ENCODE measurements at regions not wholly inside any gene's neighbourhood (a gene's known extent, or its start where the extent isn't known, plus 50 kb on each side); places are given as distances from the start of the nearest gene placed in this dataset.

DNA sequence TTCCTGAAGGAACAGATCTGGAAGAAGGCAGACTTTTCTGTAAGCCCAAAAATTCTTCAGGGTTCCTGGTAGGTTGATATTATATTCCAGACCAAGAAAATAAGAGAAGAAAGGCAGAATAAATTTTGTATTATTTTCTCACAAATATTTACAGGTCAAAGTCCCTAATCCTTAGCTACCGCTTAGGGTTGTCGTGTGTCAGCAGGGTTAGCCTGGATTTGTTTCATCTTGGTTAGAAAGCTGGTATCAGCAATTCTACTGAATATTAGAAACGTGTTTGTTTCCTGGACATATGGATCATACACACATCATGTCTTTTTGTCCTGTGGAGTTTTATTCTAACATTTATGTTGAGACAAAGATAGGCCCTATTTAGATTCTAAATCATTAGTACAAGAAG is 232.9 kb upstream of the CXXC4 start:
- 97% methylated on average over 3 of the region's 3 CpGs for WGBS, 2 donors (ENCODE audit: low coverage in 1 of 2)
- no peak for ATAC-seq
- Histone ChIP-seq H3K4me1 (no peaks in the 10 kb centered on the region), H3K27me3 (no peaks in the 10 kb centered on the region), H3K4me3 (no peak overlapping the region), H3K9me3 (no peaks in the 10 kb centered on the region), H3K27ac (no peak overlapping the region), H3K36me3 (no peaks in the 10 kb centered on the region)
- TF ChIP-seq EP300 (IDR thresholded peaks at IDR 0.05), result no peak
- no peak for TF ChIP-seq POLR2AphosphoS5 (IDR thresholded peaks at IDR 0.05)

DNA sequence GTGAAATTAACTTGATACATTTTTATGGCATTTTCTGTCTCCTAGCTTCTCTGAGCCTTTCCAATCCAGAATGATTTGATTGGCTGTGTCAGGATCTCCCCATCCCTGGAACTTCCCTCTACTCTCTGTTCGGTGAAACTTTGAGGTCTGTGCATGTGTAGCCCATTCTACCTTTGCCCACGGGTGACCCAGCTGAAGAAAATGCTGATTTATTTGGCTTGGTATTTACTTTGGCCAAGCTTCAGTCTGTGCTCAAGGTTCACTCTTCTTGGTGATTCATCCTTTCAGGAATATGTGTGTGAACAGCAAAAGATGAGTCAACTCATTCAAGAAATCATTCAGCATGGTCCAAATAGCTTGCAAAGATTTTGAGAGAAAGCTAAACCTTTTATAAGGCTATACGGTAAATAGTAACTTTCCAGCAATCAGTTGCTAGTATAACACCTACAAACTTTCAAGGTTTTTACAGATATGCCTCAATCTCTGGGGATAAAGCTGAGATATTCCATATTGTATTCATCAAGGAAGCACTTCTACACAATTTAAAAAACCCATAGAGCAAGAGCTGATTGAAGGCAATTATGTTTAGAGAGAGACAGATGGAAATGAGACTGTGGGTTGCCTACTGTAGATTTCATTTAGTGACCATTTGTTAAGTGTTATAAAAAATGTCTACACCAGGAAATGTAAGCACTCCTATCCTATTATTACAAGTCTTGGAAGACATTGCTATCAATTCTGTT is 233.9 kb upstream of the CXXC4 start:
- no peak for ATAC-seq
- WGBS, 2 donors (ENCODE audit: low coverage in 1 of 2), result 53 to 67% methylated on average over 1 to 3 of the region's 3 CpGs

DNA sequence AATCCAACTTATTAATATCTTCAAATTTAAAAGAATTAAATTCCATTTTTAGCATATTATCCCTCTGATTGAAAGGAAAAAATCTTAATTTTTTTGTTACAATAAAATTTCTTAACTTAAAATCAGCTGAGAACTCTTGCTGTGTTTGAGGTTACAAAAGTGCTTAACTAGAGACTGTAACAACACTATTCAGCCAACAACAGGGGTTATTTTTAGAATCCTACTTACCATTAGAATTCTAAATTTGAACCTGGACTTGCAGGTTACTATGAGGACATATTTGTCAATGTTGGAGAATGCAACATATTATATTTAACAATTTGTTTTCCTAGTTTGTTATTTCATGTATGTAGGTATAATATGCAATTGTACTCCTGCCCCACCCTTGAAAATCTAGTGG is 238.1 kb upstream of the CXXC4 start:
- H3K36me3 ChIP-seq, result no peaks in the 10 kb centered on the region
- no peaks in the 10 kb centered on the region for H3K27me3 ChIP-seq
- H3K27ac ChIP-seq, result no peak overlapping the region
- ATAC-seq, result no peak
- no peak overlapping the region for H3K4me3 ChIP-seq
- peaks cover 0 to 15% (median 8%) of the 10 kb centered on the region in 3 donors for H3K4me1 ChIP-seq
- no peaks in the 10 kb centered on the region for H3K9me3 ChIP-seq
- no peak for TF ChIP-seq POLR2A (IDR thresholded peaks at IDR 0.05)
- no peak for TF ChIP-seq EP300 (IDR thresholded peaks at IDR 0.05)
- TF ChIP-seq, protein P1, sequence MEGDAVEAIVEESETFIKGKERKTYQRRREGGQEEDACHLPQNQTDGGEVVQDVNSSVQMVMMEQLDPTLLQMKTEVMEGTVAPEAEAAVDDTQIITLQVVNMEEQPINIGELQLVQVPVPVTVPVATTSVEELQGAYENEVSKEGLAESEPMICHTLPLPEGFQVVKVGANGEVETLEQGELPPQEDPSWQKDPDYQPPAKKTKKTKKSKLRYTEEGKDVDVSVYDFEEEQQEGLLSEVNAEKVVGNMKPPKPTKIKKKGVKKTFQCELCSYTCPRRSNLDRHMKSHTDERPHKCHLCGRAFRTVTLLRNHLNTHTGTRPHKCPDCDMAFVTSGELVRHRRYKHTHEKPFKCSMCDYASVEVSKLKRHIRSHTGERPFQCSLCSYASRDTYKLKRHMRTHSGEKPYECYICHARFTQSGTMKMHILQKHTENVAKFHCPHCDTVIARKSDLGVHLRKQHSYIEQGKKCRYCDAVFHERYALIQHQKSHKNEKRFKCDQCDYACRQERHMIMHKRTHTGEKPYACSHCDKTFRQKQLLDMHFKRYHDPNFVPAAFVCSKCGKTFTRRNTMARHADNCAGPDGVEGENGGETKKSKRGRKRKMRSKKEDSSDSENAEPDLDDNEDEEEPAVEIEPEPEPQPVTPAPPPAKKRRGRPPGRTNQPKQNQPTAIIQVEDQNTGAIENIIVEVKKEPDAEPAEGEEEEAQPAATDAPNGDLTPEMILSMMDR (IDR thresholded peaks at IDR 0.05), result no peak
- TF ChIP-seq POLR2AphosphoS5 (IDR thresholded peaks at IDR 0.05), result no peak

More for the DNA sequence above, 233.9 kb upstream of the CXXC4 start:
- no peaks in the 10 kb centered on the region for H3K36me3 ChIP-seq
- H3K4me1 ChIP-seq, result peaks cover 0 to 4% (median 0%) of the 10 kb centered on the region in 3 donors
- no peaks in the 10 kb centered on the region for H3K9me3 ChIP-seq
- no peaks in the 10 kb centered on the region for H3K27me3 ChIP-seq
- H3K4me3 ChIP-seq, result no peak overlapping the region
- TF ChIP-seq, protein P1 (IDR thresholded peaks at IDR 0.05), result no peak
- TF ChIP-seq POLR2AphosphoS5 (IDR thresholded peaks at IDR 0.05) (no peak), EP300 (IDR thresholded peaks at IDR 0.05) (no peak), POLR2A (IDR thresholded peaks at IDR 0.05) (no peak)
- no peak overlapping the region for H3K27ac ChIP-seq

DNA sequence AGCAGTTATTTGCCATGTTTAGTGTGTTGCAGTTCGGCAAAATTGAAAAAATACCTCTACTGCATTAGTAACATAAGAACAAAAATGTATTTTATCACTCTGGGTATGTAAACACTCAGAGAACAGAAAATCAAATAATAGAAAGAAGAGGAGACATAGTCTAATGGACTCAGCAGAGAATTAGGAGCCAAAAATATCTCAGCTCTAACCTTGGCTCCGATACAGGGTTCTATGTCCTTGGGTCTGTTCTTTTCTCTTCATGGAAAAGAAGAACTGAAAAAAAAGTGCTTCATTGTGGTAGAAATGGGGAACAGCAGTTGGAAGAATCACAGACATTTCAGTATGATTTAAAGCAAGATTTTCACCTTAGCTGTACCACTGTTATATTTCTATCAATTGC is 240.5 kb upstream of the CXXC4 start:
- 24 to 28% methylated on average over 2 of the region's 2 CpGs for WGBS, 2 donors (ENCODE audit: low coverage in 1 of 2)
- H3K27ac ChIP-seq, result peak overlapping the region in 2 of 4 donors; percentile 6 to 36

DNA sequence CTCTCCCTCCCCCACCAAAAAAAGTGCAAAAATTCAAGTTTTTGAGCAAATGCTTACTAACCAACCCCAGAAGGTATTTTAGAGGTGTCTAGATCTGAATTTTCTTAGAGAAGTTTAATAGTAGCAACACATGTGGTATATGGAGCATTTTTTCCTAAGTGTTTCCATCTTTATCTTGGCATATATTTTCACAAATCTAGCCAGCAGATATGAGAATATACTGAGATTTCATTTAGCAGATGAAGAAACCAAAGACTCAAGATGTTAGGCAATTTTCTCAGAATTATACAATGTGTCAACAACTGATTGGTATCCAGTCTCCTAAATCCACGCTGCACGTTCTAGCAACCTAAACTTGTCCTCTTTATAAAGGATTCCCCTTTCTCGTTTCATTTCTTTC is 245.5 kb upstream of the CXXC4 start:
- H3K36me3 ChIP-seq, result no peaks in the 10 kb centered on the region
- TF ChIP-seq POLR2AphosphoS5 (IDR thresholded peaks at IDR 0.05), result no peak
- no peak for TF ChIP-seq POLR2A (IDR thresholded peaks at IDR 0.05)
- TF ChIP-seq, protein P1 (IDR thresholded peaks at IDR 0.05), result no peak
- TF ChIP-seq EP300 (IDR thresholded peaks at IDR 0.05), result no peak
- no peak overlapping the region for H3K27ac ChIP-seq
- no peak overlapping the region for H3K4me3 ChIP-seq
- 66 to 78% methylated on average over 3 of the region's 3 CpGs for WGBS, 2 donors (ENCODE audit: low coverage in 1 of 2)
- ATAC-seq, result no peak
- H3K9me3 ChIP-seq, result no peaks in the 10 kb centered on the region
- no peaks in the 10 kb centered on the region for H3K27me3 ChIP-seq
- peaks cover 0 to 5% (median 4%) of the 10 kb centered on the region in 3 donors for H3K4me1 ChIP-seq

More for the DNA sequence above, 240.5 kb upstream of the CXXC4 start:
- no peak for ATAC-seq
- Histone ChIP-seq H3K4me3 (no peak overlapping the region), H3K4me1 (peaks cover 0 to 15% (median 8%) of the 10 kb centered on the region in 3 donors), H3K27me3 (no peaks in the 10 kb centered on the region), H3K9me3 (no peaks in the 10 kb centered on the region), H3K36me3 (no peaks in the 10 kb centered on the region)
- no peak for TF ChIP-seq EP300 (IDR thresholded peaks at IDR 0.05)
- TF ChIP-seq, protein P1 (IDR thresholded peaks at IDR 0.05), result peak in 2 of 4 experiments; percentile 14 to 17
- TF ChIP-seq POLR2AphosphoS5 (IDR thresholded peaks at IDR 0.05), result no peak
- TF ChIP-seq POLR2A (IDR thresholded peaks at IDR 0.05), result no peak
